ENCODE measurements at regions not wholly inside any gene's neighbourhood (a gene's known extent, or its start where the extent isn't known, plus 50 kb on each side); places are given as distances from the start of the nearest gene placed in this dataset.

DNA sequence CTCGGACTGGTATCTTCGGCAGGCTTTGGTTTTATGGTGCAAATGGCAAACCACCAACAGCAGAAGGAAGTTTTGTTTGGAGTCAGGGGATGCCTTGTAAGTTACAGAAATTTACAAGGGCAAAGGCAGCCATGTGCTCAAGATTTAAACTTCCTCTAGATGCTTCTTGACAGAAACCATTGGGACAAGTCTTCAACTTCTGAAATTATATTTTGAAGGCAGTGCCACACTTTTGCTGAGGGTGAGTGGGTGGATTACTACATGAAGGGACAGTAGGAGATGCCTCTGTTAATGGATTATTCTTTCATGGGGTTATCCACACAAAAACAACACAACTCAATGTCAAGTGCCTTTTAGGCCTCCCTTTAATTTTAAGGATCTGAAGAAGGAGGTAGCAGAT, 97.9 kb downstream of the VAPA start:
- Histone ChIP-seq H3K79me2 (ENCODE audit: control insufficient read depth, low read length) (no peaks in the 10 kb centered on the region), H3K4me1 (ENCODE audit: control insufficient read depth, low read length) (peaks cover 19% of the 10 kb centered on the region), H3K9me3 (ENCODE audit: control insufficient read depth, insufficient read depth, low read length) (no peaks in the 10 kb centered on the region)

DNA sequence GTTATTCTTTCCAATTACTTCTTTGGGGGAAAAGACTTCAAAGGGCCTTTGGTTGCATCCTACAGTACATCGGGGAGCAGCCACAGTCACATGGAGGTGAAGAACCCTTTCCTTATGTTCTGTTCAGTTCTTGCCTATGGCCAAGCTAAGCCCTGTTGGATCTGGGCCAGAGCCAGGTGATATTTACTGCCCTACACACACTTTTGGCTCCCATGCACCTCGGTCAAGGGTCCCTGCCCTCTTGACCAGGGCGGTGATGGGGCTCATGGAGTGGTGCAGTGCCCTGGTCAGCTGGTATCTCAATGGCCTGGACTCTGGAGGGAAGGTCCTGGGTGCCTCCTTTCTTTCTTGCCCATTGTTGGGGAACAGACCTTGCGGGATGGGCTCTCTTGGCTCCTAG, 98.7 kb downstream of the VAPA start:
- no peak overlapping the region for H3K4me2 ChIP-seq (ENCODE audit: low read length)
- no peaks in the 10 kb centered on the region for H3K79me2 ChIP-seq (ENCODE audit: control insufficient read depth, low read length)
- no peak overlapping the region for H3K27ac ChIP-seq (ENCODE audit: low read depth, low read length)

More for the DNA sequence above, 97.9 kb downstream of the VAPA start:
- Histone ChIP-seq H3K4me3 (ENCODE audit: low read length) (no peak overlapping the region), H3K27me3 (ENCODE audit: control insufficient read depth, low read length) (no peaks in the 10 kb centered on the region), H3K4me2 (ENCODE audit: low read length) (no peak overlapping the region), H3K27ac (ENCODE audit: low read depth, low read length) (no peak overlapping the region), H3F3A (ENCODE audit: control insufficient read depth, insufficient read depth) (no peaks in the 10 kb centered on the region), H3K9me2 (replicated peaks; ENCODE audit: control insufficient read depth, low read length) (no peaks in the 10 kb centered on the region), H4K20me1 (ENCODE audit: control insufficient read depth, insufficient read depth, low read depth, low read length) (no peaks in the 10 kb centered on the region), H3K36me3 (ENCODE audit: control insufficient read depth, low read length) (no peaks in the 10 kb centered on the region)
- TF ChIP-seq, protein P1, sequence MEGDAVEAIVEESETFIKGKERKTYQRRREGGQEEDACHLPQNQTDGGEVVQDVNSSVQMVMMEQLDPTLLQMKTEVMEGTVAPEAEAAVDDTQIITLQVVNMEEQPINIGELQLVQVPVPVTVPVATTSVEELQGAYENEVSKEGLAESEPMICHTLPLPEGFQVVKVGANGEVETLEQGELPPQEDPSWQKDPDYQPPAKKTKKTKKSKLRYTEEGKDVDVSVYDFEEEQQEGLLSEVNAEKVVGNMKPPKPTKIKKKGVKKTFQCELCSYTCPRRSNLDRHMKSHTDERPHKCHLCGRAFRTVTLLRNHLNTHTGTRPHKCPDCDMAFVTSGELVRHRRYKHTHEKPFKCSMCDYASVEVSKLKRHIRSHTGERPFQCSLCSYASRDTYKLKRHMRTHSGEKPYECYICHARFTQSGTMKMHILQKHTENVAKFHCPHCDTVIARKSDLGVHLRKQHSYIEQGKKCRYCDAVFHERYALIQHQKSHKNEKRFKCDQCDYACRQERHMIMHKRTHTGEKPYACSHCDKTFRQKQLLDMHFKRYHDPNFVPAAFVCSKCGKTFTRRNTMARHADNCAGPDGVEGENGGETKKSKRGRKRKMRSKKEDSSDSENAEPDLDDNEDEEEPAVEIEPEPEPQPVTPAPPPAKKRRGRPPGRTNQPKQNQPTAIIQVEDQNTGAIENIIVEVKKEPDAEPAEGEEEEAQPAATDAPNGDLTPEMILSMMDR (IDR thresholded peaks at IDR 0.05; ENCODE audit: low read depth, low read length, poor library complexity, severe bottlenecking), result no peak
- no peak for TF ChIP-seq EZH2phosphoT487 (IDR thresholded peaks at IDR 0.05; ENCODE audit: borderline replicate concordance, low read length)

DNA sequence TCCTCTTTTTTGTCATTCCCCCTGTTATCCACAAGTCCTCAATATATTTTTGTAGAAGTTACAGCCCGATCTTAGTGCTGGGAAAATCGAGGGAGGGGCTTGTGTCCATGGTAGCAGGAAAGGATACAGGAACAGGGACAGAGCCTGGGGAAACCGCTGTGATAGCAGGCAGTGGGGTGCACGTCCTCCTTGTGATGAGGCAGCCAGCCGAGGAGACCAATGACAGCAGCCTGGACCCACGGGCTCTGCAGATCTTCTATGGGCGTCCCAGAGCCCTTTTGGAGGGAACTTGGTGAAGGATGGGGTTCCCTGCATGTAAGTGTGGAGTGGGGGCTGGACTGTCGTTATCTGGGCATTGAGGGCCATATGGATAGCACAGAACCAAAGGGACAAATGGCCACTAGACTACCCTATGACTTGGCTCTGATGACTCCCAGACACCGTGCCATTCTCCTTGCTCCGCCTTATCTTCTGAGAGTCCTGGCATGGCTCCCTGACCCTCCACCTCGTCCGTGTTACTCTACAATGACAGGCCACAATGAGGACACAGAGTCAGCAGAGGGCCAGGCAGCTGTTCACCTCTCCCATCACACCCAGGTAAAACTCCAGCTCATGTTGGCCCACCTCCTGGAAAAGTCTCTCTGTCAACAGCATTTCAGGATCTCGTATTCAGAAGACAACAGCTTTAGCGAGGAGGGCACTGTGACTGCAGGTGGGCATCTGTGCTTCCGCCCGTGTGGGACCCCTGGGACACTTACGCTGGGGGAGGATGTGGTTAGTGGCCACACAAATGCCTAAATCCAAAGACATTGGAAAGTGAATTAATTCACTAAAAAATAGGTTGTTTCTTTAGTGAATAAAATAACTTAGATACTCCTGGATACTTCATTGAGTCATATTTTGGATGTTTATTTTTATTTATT, 100.1 kb downstream of the VAPA start:
- no peak overlapping the region for H3K4me3 ChIP-seq (ENCODE audit: low read length)
- no peaks in the 10 kb centered on the region for H3K9me3 ChIP-seq (ENCODE audit: control insufficient read depth, insufficient read depth, low read length)
- H3K27ac ChIP-seq (ENCODE audit: low read depth, low read length), result no peak overlapping the region
- no peak overlapping the region for H3K4me2 ChIP-seq (ENCODE audit: low read length)
- H3K79me2 ChIP-seq (ENCODE audit: control insufficient read depth, low read length), result no peaks in the 10 kb centered on the region
- H3K4me1 ChIP-seq (ENCODE audit: control insufficient read depth, low read length), result peaks cover 25% of the 10 kb centered on the region
- no peaks in the 10 kb centered on the region for H3F3A ChIP-seq (ENCODE audit: control insufficient read depth, insufficient read depth)
- H3K9me2 ChIP-seq (replicated peaks; ENCODE audit: control insufficient read depth, low read length), result no peaks in the 10 kb centered on the region
- H4K20me1 ChIP-seq (ENCODE audit: control insufficient read depth, insufficient read depth, low read depth, low read length), result no peaks in the 10 kb centered on the region
- H3K36me3 ChIP-seq (ENCODE audit: control insufficient read depth, low read length), result no peaks in the 10 kb centered on the region
- TF ChIP-seq EZH2phosphoT487 (IDR thresholded peaks at IDR 0.05; ENCODE audit: borderline replicate concordance, low read length), result no peak
- TF ChIP-seq, protein P1 (IDR thresholded peaks at IDR 0.05; ENCODE audit: low read depth, low read length, poor library complexity, severe bottlenecking), result no peak
- H3K27me3 ChIP-seq (ENCODE audit: control insufficient read depth, low read length), result no peaks in the 10 kb centered on the region

More for the DNA sequence above, 98.7 kb downstream of the VAPA start:
- Histone ChIP-seq H3K27me3 (ENCODE audit: control insufficient read depth, low read length) (no peaks in the 10 kb centered on the region), H3F3A (ENCODE audit: control insufficient read depth, insufficient read depth) (no peaks in the 10 kb centered on the region), H3K4me3 (ENCODE audit: low read length) (no peak overlapping the region), H3K9me3 (ENCODE audit: control insufficient read depth, insufficient read depth, low read length) (no peaks in the 10 kb centered on the region), H4K20me1 (ENCODE audit: control insufficient read depth, insufficient read depth, low read depth, low read length) (no peaks in the 10 kb centered on the region), H3K36me3 (ENCODE audit: control insufficient read depth, low read length) (no peaks in the 10 kb centered on the region), H3K9me2 (replicated peaks; ENCODE audit: control insufficient read depth, low read length) (no peaks in the 10 kb centered on the region), H3K4me1 (ENCODE audit: control insufficient read depth, low read length) (peaks cover 25% of the 10 kb centered on the region)
- TF ChIP-seq EZH2phosphoT487 (IDR thresholded peaks at IDR 0.05; ENCODE audit: borderline replicate concordance, low read length), result no peak
- TF ChIP-seq, protein P1 (IDR thresholded peaks at IDR 0.05; ENCODE audit: low read depth, low read length, poor library complexity, severe bottlenecking), result no peak
